Tibial nerve (tissue), 3 donors: ENCODE measurements at regions not wholly inside any gene's neighbourhood (a gene's known extent, or its start where the extent isn't known, plus 50 kb on each side); places are given as distances from the start of the nearest gene placed in this dataset.

Source experiments
- CTCF ChIP-seq, 5 experiments: fragments of 200-600 bp in 3 of 5; fragments of 450-650 bp in 2 of 5; sonication (generic) in 3 of 5; IDR thresholded peaks; one replicate each; pipeline ENCODE4 v1.5.1; 2016 to 2019; ENCODE audit warnings: antibody characterized with exemption in 5 of 5, mild to moderate bottlenecking in 3 of 5, moderate library complexity in 2 of 5
- POLR2A ChIP-seq, 2 donors: fragments of 450-650 bp; IDR thresholded peaks; one replicate each; pipeline ENCODE4 v1.6.1; 2017; ENCODE audit warnings: antibody characterized with exemption in 2 of 2, mild to moderate bottlenecking in 2 of 2, moderate library complexity in 2 of 2

DNA sequence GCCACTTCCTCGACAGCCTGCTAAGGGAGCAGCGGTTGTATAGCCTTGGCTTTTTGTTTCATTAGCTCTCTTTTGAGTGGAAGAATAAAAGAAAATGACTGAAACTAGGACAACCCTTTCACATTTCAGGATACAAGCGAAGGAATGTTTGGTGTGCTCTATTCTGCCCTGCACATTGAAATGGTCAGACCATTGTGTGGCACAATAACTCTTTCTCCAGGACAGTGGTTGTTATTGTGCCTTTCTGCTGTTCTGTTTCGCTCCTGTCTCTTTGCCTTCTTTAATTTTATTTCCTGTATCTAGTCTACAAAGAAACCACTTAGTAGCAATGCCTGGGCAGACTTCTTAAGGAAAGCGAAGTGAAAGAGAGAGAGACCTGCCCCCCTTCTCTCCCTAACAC lies 473.7 kb downstream of the GBA3 start:
- TF ChIP-seq CTCF (IDR thresholded peaks at IDR 0.05) (no peak), POLR2A (IDR thresholded peaks at IDR 0.05) (no peak)
